K562 (cell line): ENCODE measurements at regions not wholly inside any gene's neighbourhood (a gene's known extent, or its start where the extent isn't known, plus 50 kb on each side); places are given as distances from the start of the nearest gene placed in this dataset.

Experiments used
- ATAC-seq: fragments of 200-7000 bp; cut with Tn5 transposase; 3 replicates; pipeline ENCODE4 v1.9.1; 2020; ENCODE audit warnings: moderate library complexity
- BruUV-seq: library from RNA; stranded (reverse); fragments of 400-500 nt; replicated peaks from 2 replicates; lab custom pipeline; 2021; lab: Mats Ljungman, UMichigan
- CTCF ChIA-PET: fragments of 300-600 bp; formaldehyde crosslinking; extraction: SDS; loops from one replicate; lab custom pipeline; 2021; ENCODE audit warnings: low intra/inter-chr PET ratio; lab: Yijun Ruan, JAX
- POLR2A ChIA-PET: fragments of 300-600, 350-650 bp; sonication (Branson Sonifier 250); formaldehyde crosslinking; extraction: SDS; loops from one replicate; lab custom pipeline; 2021; ENCODE audit warnings: antibody characterized with exemption, inconsistent platforms; lab: Yijun Ruan, JAX
- DNase-seq, 4 experiments: peaks; one replicate each; pipeline versions ENCODE4 v3.0.0 to v3.0.0-alpha.2; 2011 to 2018; ENCODE audit warnings: low spot score in 3 of 4, mixed read lengths in 3 of 4; ENCODE audit errors: extremely low read depth in 1 of 4
- FAIRE-seq: peaks from 2 replicates; lab custom pipeline; 2011; peaks lifted over from hg19 to GRCh38; lab: Jason Lieb, UNC
- H2AFZ ChIP-seq: 2 replicates; pipeline ENCODE4 v1.6.0; 2011; ENCODE audit warnings: low read depth, low read length, control low read depth, inconsistent platforms
- H3K27ac ChIP-seq: fragments of 200-600 bp; 3 replicates; pipeline ENCODE4 v1.8.0; 2011; ENCODE audit warnings: low read depth, mild to moderate bottlenecking, control low read depth, inconsistent platforms, low read length, moderate library complexity, mixed read lengths; ENCODE audit errors: extremely low read depth
- H3K27me3 ChIP-seq, 2 experiments: fragments of 300-600 bp in 1 of 2; 2 replicates in 1 of 2; 3 replicates in 1 of 2; pipeline versions ENCODE4 v1.6.0 to v1.8.0; 2011; ENCODE audit warnings: inconsistent platforms in 2 of 2, low read length in 2 of 2, mild to moderate bottlenecking in 1 of 2, mixed read lengths in 1 of 2, moderate library complexity in 1 of 2; ENCODE audit not compliant: control insufficient read depth in 2 of 2, insufficient read depth in 2 of 2
- H3K36me3 ChIP-seq: fragments of 300-600 bp; 3 replicates; pipeline ENCODE4 v1.8.0; 2011; ENCODE audit warnings: mild to moderate bottlenecking, low read length, inconsistent platforms; ENCODE audit not compliant: control insufficient read depth, insufficient read depth
- H3K4me1 ChIP-seq, 2 experiments: fragments of 200-600 bp in 1 of 2; replicated peaks in 1 of 2; 2 replicates in 1 of 2; 3 replicates in 1 of 2; pipeline versions ENCODE4 v1.5.1 to v1.8.0; 2011; ENCODE audit warnings: inconsistent platforms in 2 of 2, low read length in 2 of 2, mild to moderate bottlenecking in 1 of 2, mixed read lengths in 1 of 2, moderate library complexity in 1 of 2; ENCODE audit not compliant: control insufficient read depth in 2 of 2, insufficient read depth in 2 of 2
- H3K4me2 ChIP-seq: 2 replicates; pipeline ENCODE4 v1.6.1; 2011; ENCODE audit warnings: low read length, control low read depth, inconsistent platforms, mixed read lengths; ENCODE audit not compliant: insufficient read depth
- H3K4me3 ChIP-seq: fragments of 200-600 bp; sonication (generic), shearing (Covaris generic); 2 replicates; pipeline ENCODE4 v1.5.1; 2016; ENCODE audit warnings: control low read depth, inconsistent platforms
- H3K79me2 ChIP-seq: fragments of 200-600 bp; 3 replicates; pipeline ENCODE4 v1.8.0; 2011; ENCODE audit warnings: low read length, inconsistent platforms; ENCODE audit not compliant: control insufficient read depth, insufficient read depth
- H3K9ac ChIP-seq, 2 experiments: 2 replicates each; pipeline versions ENCODE4 v1.6.0 to v1.6.1; 2011; ENCODE audit warnings: low read depth in 2 of 2, low read length in 2 of 2, control low read depth in 1 of 2, inconsistent platforms in 1 of 2, mild to moderate bottlenecking in 1 of 2, mixed read lengths in 1 of 2; ENCODE audit not compliant: insufficient read depth in 1 of 2
- H3K9me1 ChIP-seq: one replicate; pipeline ENCODE4 v1.6.0; 2011; ENCODE audit warnings: inconsistent platforms, mild to moderate bottlenecking, low read length, moderate library complexity; ENCODE audit not compliant: control insufficient read depth, insufficient read depth
- H3K9me3 ChIP-seq: replicated peaks from 2 replicates; pipeline ENCODE4 v1.5.1; 2011; ENCODE audit warnings: low read depth, low read length, inconsistent platforms; ENCODE audit not compliant: control insufficient read depth, insufficient read depth
- H4K20me1 ChIP-seq: replicated peaks from 2 replicates; pipeline ENCODE4 v1.6.1; 2011; ENCODE audit warnings: low read length, inconsistent platforms, mixed read lengths; ENCODE audit not compliant: control insufficient read depth, insufficient read depth
- CHAMP1 ChIP-seq: fragments of 450-650 bp; IDR thresholded peaks from 2 replicates; pipeline ENCODE4 v1.6.1; 2016; ENCODE audit warnings: mild to moderate bottlenecking
- E2F8 ChIP-seq: fragments of 450-650 bp; IDR thresholded peaks from 2 replicates; pipeline ENCODE4 v1.7.1; 2018; ENCODE audit warnings: mild to moderate bottlenecking, low read depth; ENCODE audit not compliant: partially characterized antibody
- FOXP4 ChIP-seq: sonication (generic); formaldehyde crosslinking; IDR thresholded peaks from 2 replicates; pipeline ENCODE4 v1.8.0; 2022; ENCODE audit warnings: mild to moderate bottlenecking, missing genetic modification reagents, borderline replicate concordance
- HEY1 ChIP-seq: fragments of 250-450 bp; sonication (Bioruptor Pico); IDR thresholded peaks from 2 replicates; pipeline ENCODE4 v1.5.0; 2020; ENCODE audit warnings: mild to moderate bottlenecking, moderate library complexity, borderline replicate concordance
- HLTF ChIP-seq: fragments of 450-650 bp; IDR thresholded peaks from 2 replicates; pipeline ENCODE4 v1.6.1; 2016
- MBD2 ChIP-seq: sonication (generic); IDR thresholded peaks from 2 replicates; pipeline ENCODE4 v1.6.1; 2016; ENCODE audit warnings: low read depth, borderline replicate concordance
- MNT ChIP-seq, 2 experiments: fragments of 450-650 bp; conservative IDR thresholded peaks; 2 replicates each; pipeline ENCODE4 v1.6.1; 2017; ENCODE audit warnings: mild to moderate bottlenecking in 2 of 2, moderate library complexity in 2 of 2
- NR2F6 ChIP-seq: fragments of 450-650 bp; formaldehyde crosslinking; IDR thresholded peaks from 2 replicates; pipeline ENCODE4 v1.4.0; 2020; ENCODE audit warnings: mild to moderate bottlenecking
- SMARCB1 ChIP-seq: IDR thresholded peaks from 2 replicates; pipeline ENCODE4 v1.6.1; 2011; ENCODE audit warnings: improper control_type of control experiment, low read depth; ENCODE audit not compliant: insufficient read length
- SNIP1 ChIP-seq: fragments of 450-650 bp; IDR thresholded peaks from 2 replicates; pipeline ENCODE4 v1.7.1; 2017; ENCODE audit warnings: low read depth, mild to moderate bottlenecking
- TAF7 ChIP-seq: fragments of 450-650 bp; IDR thresholded peaks from 2 replicates; pipeline ENCODE4 v1.6.1; 2016; ENCODE audit warnings: missing genetic modification characterization, missing compliant biosample characterization
- ZBTB1 ChIP-seq: sonication (generic); formaldehyde crosslinking; IDR thresholded peaks from 2 replicates; pipeline ENCODE4 v1.8.1; 2023; ENCODE audit warnings: missing genetic modification reagents, low read depth, mild to moderate bottlenecking, borderline replicate concordance
- ZBTB12 ChIP-seq: fragments of 250-450 bp; sonication (Bioruptor Pico); IDR thresholded peaks from 2 replicates; pipeline ENCODE4 v1.4.0; 2020
- ZNF707 ChIP-seq: fragments of 250-450 bp; sonication (Bioruptor Pico); conservative IDR thresholded peaks from 2 replicates; pipeline ENCODE4 v1.8.0; 2022; ENCODE audit warnings: inconsistent platforms, mild to moderate bottlenecking, moderate library complexity
- WGBS: fragments of 100-300 bp; shearing (Covaris generic); methylation state at CpG from one replicate; pipeline ENCODE4 v1.1.6; 2016; ENCODE audit warnings: low coverage, mixed read lengths; ENCODE audit not compliant: insufficient coverage; ENCODE audit errors: missing lambda C conversion rate; 5-methylcytosine and 5-hydroxymethylcytosine counted together
- in situ Hi-C: fragments of 300-500 bp; cut with MboI; formaldehyde crosslinking; loops from 4 replicates; pipeline ENCODE4 v1.15.0; 2018; ENCODE audit warnings: inconsistent platforms, mixed read lengths
- intact Hi-C: fragments of 100-400 bp; cut with micrococcal nuclease; formaldehyde crosslinking; loops from 2 replicates; pipeline ENCODE4 v1.14.2; 2022

- H3K4me2 ChIP-seq = no peak overlapping the region
- ChIA-PET CTCF (no interaction called here), POLR2A (no interaction called here)
- DNase-seq (no peak), FAIRE-seq (no peak), ATAC-seq (no peak)
- no peaks in the 10 kb centered on the region for H3K27me3 ChIP-seq
- no peaks in the 10 kb centered on the region for H3K36me3 ChIP-seq
- in situ Hi-C loops (no loop called here), intact Hi-C loops (no loop called here)
- no peaks in the 10 kb centered on the region for H3K9me3 ChIP-seq
- no peaks in the 10 kb centered on the region for H4K20me1 ChIP-seq
- no peaks in the 10 kb centered on the region for H3K79me2 ChIP-seq
- no peak overlapping the region for H3K9ac ChIP-seq
- no peak overlapping the region for H3K4me3 ChIP-seq
- 2% methylated on average over 3 of the region's 3 CpGs for WGBS
- BruUV-seq = no TSS peak
- H3K27ac ChIP-seq = no peak overlapping the region
- H3K4me1 ChIP-seq = no peaks in the 10 kb centered on the region
- no peak overlapping the region for H2AFZ ChIP-seq
- H3K9me1 ChIP-seq = no peaks in the 10 kb centered on the region
- TF ChIP-seq CHAMP1 (no peak), SNIP1 (no peak), MBD2 (no peak), NR2F6 (CRISPR knock-in tag) (no peak), SMARCB1 (no peak), ZNF707 (CRISPR knock-in tag) (no peak), ZBTB1 (CRISPR knock-in tag) (no peak), ZBTB12 (CRISPR knock-in tag) (no peak), HEY1 (no peak), TAF7 (no peak), MNT (conservative IDR thresholded peaks at IDR 0.05) (no peak), E2F8 (no peak), HLTF (no peak), FOXP4 (CRISPR knock-in tag) (no peak)
These were observed 1022.3 kb upstream of the WWC1 start for GRCh38 chr5:167269146-167269545.
